ENCODE measurements at regions not wholly inside any gene's neighbourhood (a gene's known extent, or its start where the extent isn't known, plus 50 kb on each side); places are given as distances from the start of the nearest gene placed in this dataset.

- no peak for DNase-seq (ENCODE audit: low read depth)
Measured at GRCh38 chr2:191610756-191611155, 67.2 kb upstream of the NABP1 start.

DNA sequence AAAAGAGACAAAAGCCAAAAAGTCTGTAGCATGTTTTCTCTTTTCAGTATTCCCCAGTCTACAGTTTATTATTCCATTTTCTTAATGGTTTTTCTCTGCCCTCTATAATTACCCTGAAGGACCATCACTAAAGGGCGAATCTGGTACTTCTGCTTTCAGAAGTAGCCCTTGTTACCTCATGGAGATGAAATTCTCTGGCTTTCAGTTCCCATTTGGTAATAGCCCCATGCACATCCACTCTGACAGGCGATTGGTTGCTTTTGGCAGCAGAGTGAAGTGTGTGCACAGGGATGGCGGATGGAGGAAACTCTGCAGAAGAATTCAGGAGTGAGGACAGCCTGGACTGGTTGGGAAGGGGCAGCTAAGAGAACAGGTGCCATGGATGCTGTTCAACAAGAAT lies 66.3 kb upstream of the NABP1 start:
- DNase-seq (ENCODE audit: low read depth) = no peak

GRCh38 chr2:191612496-191612895 lies 65.4 kb upstream of the NABP1 start:
- no peak for DNase-seq (ENCODE audit: low read depth)

GRCh38 chr2:191614759-191615158 lies 63.2 kb upstream of the NABP1 start:
- DNase-seq (ENCODE audit: low read depth) = no peak

- DNase-seq (ENCODE audit: low read depth) = no peak
Measured at GRCh38 chr2:191615596-191615995, 62.3 kb upstream of the NABP1 start.

DNA sequence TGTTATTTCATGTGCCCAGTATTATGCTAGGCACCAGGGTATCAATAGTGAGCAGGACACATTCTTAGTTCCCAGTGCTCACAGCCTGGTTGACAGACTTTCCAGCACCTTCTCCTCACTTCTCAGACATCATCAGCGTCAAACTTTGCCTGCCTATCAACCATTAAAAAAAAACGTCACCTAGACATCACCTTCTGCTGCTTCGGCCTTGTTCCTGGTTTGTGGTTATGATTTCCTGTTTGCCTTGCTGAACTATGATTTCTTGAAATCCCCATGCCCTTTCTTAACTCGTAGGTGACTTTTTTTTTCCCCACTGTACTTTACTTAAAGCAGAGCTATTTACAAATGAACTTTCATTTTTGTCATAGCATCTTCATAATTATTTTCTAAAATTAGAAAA lies 60.4 kb upstream of the NABP1 start:
- peak; percentile 31 for DNase-seq (ENCODE audit: low read depth)

GRCh38 chr2:191618046-191618780 lies 59.7 kb upstream of the NABP1 start:
- no peak for DNase-seq (ENCODE audit: low read depth)

DNA sequence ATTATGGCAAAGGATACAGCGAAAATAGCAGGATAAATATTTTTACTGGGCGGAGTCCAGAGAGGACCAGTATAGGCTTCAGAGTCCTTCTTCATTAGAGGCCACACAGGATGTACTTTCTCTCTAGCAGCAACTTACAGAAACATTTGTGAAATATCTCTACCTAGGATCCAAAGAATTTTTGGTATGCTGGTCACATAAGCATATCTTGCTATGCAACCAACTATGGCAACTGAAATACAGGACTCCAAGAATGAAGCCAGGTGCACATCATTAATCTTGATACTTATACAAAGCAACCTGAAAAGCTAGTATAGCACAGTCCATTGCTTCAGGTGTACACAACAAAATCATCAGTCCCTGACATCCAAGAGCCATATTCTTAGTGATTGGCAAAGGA lies 59.1 kb upstream of the NABP1 start:
- DNase-seq (ENCODE audit: low read depth) = no peak

GRCh38 chr2:191620144-191620543 lies 57.8 kb upstream of the NABP1 start:
- DNase-seq (ENCODE audit: low read depth) = no peak

GRCh38 chr2:191622374-191623320 lies 55.3 kb upstream of the NABP1 start:
- no peak for DNase-seq (ENCODE audit: low read depth)

- no peak for DNase-seq (ENCODE audit: low read depth)
Measured at GRCh38 chr2:191625016-191625415, 52.9 kb upstream of the NABP1 start.

GRCh38 chr2:191625446-191625845 lies 52.5 kb upstream of the NABP1 start:
- DNase-seq (ENCODE audit: low read depth) = no peak

DNA sequence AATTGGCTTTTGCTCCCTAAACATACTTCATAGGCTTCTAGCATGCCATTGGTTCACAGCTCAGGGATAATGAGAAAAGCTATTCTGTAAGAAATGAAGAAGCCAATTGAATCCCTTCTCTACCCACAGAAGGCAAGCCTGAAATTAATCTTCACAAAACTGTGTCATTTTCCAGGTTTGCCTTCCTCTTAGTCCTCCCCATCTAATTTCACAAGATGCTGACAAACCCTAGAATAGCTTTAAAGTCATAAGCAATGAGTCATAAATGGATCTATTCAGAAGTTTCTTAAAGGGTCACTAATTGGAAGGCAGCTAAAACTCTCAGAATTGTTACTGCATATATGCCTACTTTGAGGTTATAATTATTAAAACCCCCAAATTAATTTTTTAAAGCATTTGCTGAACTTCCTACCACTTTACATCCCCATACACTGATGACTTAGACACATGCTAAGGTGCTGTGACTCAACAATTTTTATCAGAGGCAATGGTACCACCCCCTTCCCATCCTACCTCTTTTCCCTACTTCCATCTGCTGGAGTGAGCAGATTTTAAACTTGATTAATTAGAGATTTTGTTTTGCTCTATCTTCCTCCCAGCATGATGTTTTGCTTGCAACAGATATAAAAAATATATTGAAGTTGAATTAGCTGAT lies 51.3 kb upstream of the NABP1 start:
- no peak for DNase-seq (ENCODE audit: low read depth)

- DNase-seq (ENCODE audit: low read depth) = no peak
Measured at GRCh38 chr2:191627518-191627917, 50.4 kb upstream of the NABP1 start.
